ENCODE measurements at regions not wholly inside any gene's neighbourhood (a gene's known extent, or its start where the extent isn't known, plus 50 kb on each side); places are given as distances from the start of the nearest gene placed in this dataset.

- TF ChIP-seq CTCF (IDR thresholded peaks at IDR 0.05; ENCODE audit: low read depth, low read length) (no peak), EZH2phosphoT487 (IDR thresholded peaks at IDR 0.05; ENCODE audit: low read depth) (no peak)
Observed at GRCh38 chr2:126059379-126059778, 596.6 kb upstream of the GYPC start.
